ENCODE measurements at regions not wholly inside any gene's neighbourhood (a gene's known extent, or its start where the extent isn't known, plus 50 kb on each side); places are given as distances from the start of the nearest gene placed in this dataset.

- no peaks in the 10 kb centered on the region for H3K79me2 ChIP-seq (ENCODE audit: control insufficient read depth in 1 of 2, insufficient read depth in 2 of 2, low read length in 2 of 2)
- no peak overlapping the region for H3K27ac ChIP-seq (ENCODE audit: low read depth, low read length)
- DNase-seq (ENCODE audit: low read depth in 1 of 2, low spot score in 2 of 2) = no peak
- no peak overlapping the region for H2BK12ac ChIP-seq (ENCODE audit: low read depth, low read length)
- H2AFZ ChIP-seq (ENCODE audit: low read length) = no peak overlapping the region
- H3K9me3 ChIP-seq (ENCODE audit: insufficient read depth in 2 of 2, low read depth in 1 of 2, low read length in 1 of 2) = peaks cover 3 to 6% of the 10 kb centered on the region in 2 experiments; a peak in 3 of 4 replicates
- ChIA-PET POLR2A (ENCODE audit: partially characterized antibody) (no interaction called here), CTCF (ENCODE audit: partially characterized antibody) (interaction anchor here (0.9 to 2.4 kb wide), 2 partner anchors 23 to 208 kb away, joined by 3 to 9 read pairs; no protein-coding TSS in a partner anchor)
- no peak overlapping the region for H4K91ac ChIP-seq (replicated peaks; ENCODE audit: insufficient read length, low read length)
- no peak overlapping the region for H3K4me3 ChIP-seq (ENCODE audit: extremely low read depth in 1 of 4, insufficient read depth in 2 of 4, low read depth in 3 of 4, low read length in 4 of 4)
- H3K4ac ChIP-seq (replicated peaks; ENCODE audit: insufficient read length, low read depth, low read length) = no peak overlapping the region
- FAIRE-seq = no peak
- H3K14ac ChIP-seq (ENCODE audit: insufficient read length) = no peak overlapping the region
- no peak overlapping the region for H3K23ac ChIP-seq (ENCODE audit: insufficient read length)
- no peak overlapping the region for H2AK5ac ChIP-seq (ENCODE audit: low read depth, low read length)
- H3K4me2 ChIP-seq (ENCODE audit: insufficient read depth in 1 of 2, low read depth in 2 of 2, low read length in 2 of 2) = no peak overlapping the region
- no peak overlapping the region for H3K18ac ChIP-seq (ENCODE audit: extremely low read depth, low read length)
- H3K27me3 ChIP-seq (replicated peaks in 1 of 4; ENCODE audit: control insufficient read depth in 3 of 4, extremely low read depth in 1 of 4, insufficient read depth in 3 of 4, low read length in 3 of 4) = peaks cover 17 to 34% (median 30%) of the 10 kb centered on the region in 4 experiments
- H3K23me2 ChIP-seq (ENCODE audit: low read depth, low read length) = peaks cover 10% of the 10 kb centered on the region; the same call in 1 of the 2 replicates
- H2BK120ac ChIP-seq (replicated peaks; ENCODE audit: low read depth, low read length) = no peak overlapping the region
- no peaks in the 10 kb centered on the region for H3K79me1 ChIP-seq (ENCODE audit: low read depth, low read length)
- peaks cover 0 to 5% (median 3%) of the 10 kb centered on the region in 4 experiments; a peak in 3 of 7 replicates for H3K4me1 ChIP-seq (replicated peaks in 1 of 4; ENCODE audit: control insufficient read depth in 3 of 4, insufficient read depth in 4 of 4, low read length in 3 of 4)
- H3K56ac ChIP-seq (replicated peaks; ENCODE audit: insufficient read length, low read depth, low read length) = no peak overlapping the region
- no peaks in the 10 kb centered on the region; a peak in 1 of 8 replicates for H3K36me3 ChIP-seq (ENCODE audit: control insufficient read depth in 2 of 4, insufficient read depth in 4 of 4, low read length in 3 of 4)
- WGBS, 2 experiments (ENCODE audit: extremely low coverage in 1 of 2, insufficient coverage in 1 of 2, insufficient read length in 1 of 2, insufficient replicate concordance in 2 of 2, low coverage in 1 of 2, low lambda C conversion rate in 2 of 2, missing lambda C conversion rate in 1 of 2) = 91% methylated on average over 3 of the region's 3 CpGs; no CpG with 5 or more reads in 1 of the 2 experiments
- no peak overlapping the region for H4K8ac ChIP-seq (ENCODE audit: extremely low read depth, insufficient read depth, low read length)
- no peak overlapping the region for H3K9ac ChIP-seq (replicated peaks in 1 of 4; ENCODE audit: extremely low read depth in 1 of 4, low read depth in 3 of 4, low read length in 3 of 4)
- peaks cover 0 to 7% of the 10 kb centered on the region in 2 experiments for H4K20me1 ChIP-seq (replicated peaks in 1 of 2; ENCODE audit: control insufficient read depth in 1 of 2, insufficient read depth in 2 of 2, low read length in 2 of 2)
- no peak overlapping the region for H2BK5ac ChIP-seq (ENCODE audit: low read depth, low read length)
- H2BK15ac ChIP-seq (ENCODE audit: low read length) = no peak overlapping the region
- no peak overlapping the region for H2BK20ac ChIP-seq (ENCODE audit: low read length)
- H4K5ac ChIP-seq (ENCODE audit: insufficient read length, low read depth, low read length) = no peak overlapping the region
- no peak for TF ChIP-seq JUND (IDR thresholded peaks at IDR 0.05; ENCODE audit: low read length)
- TF ChIP-seq SAP30 (IDR thresholded peaks at IDR 0.05; ENCODE audit: insufficient read depth, insufficient replicate concordance, low read length) = no peak
- TF ChIP-seq SIX5 (IDR thresholded peaks at IDR 0.05; ENCODE audit: low read depth, low read length) = no peak
- TF ChIP-seq POLR2AphosphoS5 (IDR thresholded peaks at IDR 0.05; ENCODE audit: low read depth, low read length) = no peak
- no peak for TF ChIP-seq BACH1 (IDR thresholded peaks at IDR 0.05; ENCODE audit: low read length)
- TF ChIP-seq KDM1A (IDR thresholded peaks at IDR 0.05; ENCODE audit: borderline replicate concordance, low read length) = no peak
- no peak for TF ChIP-seq CEBPB (IDR thresholded peaks at IDR 0.05; ENCODE audit: low read depth, low read length)
- no peak for TF ChIP-seq NRF1 (IDR thresholded peaks at IDR 0.05; ENCODE audit: low read depth, low read length)
- no peak for TF ChIP-seq USF2 (IDR thresholded peaks at IDR 0.05; ENCODE audit: low read length)
- no peak for TF ChIP-seq CBX8 (IDR thresholded peaks at IDR 0.05; ENCODE audit: borderline replicate concordance, low read depth, low read length)
- no peak for TF ChIP-seq RFX5 (IDR thresholded peaks at IDR 0.05; ENCODE audit: borderline replicate concordance, low read depth, low read length)
- TF ChIP-seq MAX (IDR thresholded peaks at IDR 0.05) = no peak
These were observed 158.5 kb downstream of the FOXD2 start for GRCh38 chr1:47596328-47596727.

Data from H1 (cell line).